ENCODE measurements at regions not wholly inside any gene's neighbourhood (a gene's known extent, or its start where the extent isn't known, plus 50 kb on each side); places are given as distances from the start of the nearest gene placed in this dataset.

- Histone ChIP-seq H3K9ac (ENCODE audit: low read length) (no peak overlapping the region), H3K4me1 (ENCODE audit: insufficient read depth, low read length) (no peaks in the 10 kb centered on the region), H3K9me3 (ENCODE audit: low read length) (no peaks in the 10 kb centered on the region), H3K36me3 (ENCODE audit: low read depth, low read length) (no peaks in the 10 kb centered on the region), H3K27ac (ENCODE audit: low read length) (no peak overlapping the region), H3K9me2 (replicated peaks; ENCODE audit: low read length) (no peaks in the 10 kb centered on the region), H3K27me3 (ENCODE audit: low read length) (peaks cover 19% of the 10 kb centered on the region; the same call in 1 of the 2 replicates), H3F3A (ENCODE audit: low read length, unreplicated experiment) (no peaks in the 10 kb centered on the region), H2AFZ (ENCODE audit: low read length) (no peak overlapping the region), H3K4me3 (ENCODE audit: low read length) (no peak overlapping the region), H3K4me2 (ENCODE audit: low read length) (no peak overlapping the region), H3K79me2 (ENCODE audit: low read length) (no peaks in the 10 kb centered on the region), H4K20me1 (ENCODE audit: low read length) (no peaks in the 10 kb centered on the region)
- CTCF ChIA-PET = no interaction called here
- no TSS peak for BruUV-seq (replicated peaks)
- TF ChIP-seq CTCF (conservative IDR thresholded peaks at IDR 0.05; ENCODE audit: low read depth, low read length) = no peak
- TF ChIP-seq EZH2 (IDR thresholded peaks at IDR 0.05; ENCODE audit: low read length, unreplicated experiment) = no peak
- no peak for TF ChIP-seq EZH2phosphoT487 (IDR thresholded peaks at IDR 0.05; ENCODE audit: borderline replicate concordance, low read length)
- POLR2A ChIA-PET (ENCODE audit: unreplicated experiment) = no interaction called here
- intact Hi-C loops (cut with micrococcal nuclease) = no loop called here
- ATAC-seq (no peak), DNase-seq (no peak)
Measured at GRCh38 chr7:25653384-25653783, 425.1 kb upstream of the NPVF start.

- Histone ChIP-seq H3K4me2 (ENCODE audit: low read length) (no peak overlapping the region), H3F3A (ENCODE audit: low read length, unreplicated experiment) (no peaks in the 10 kb centered on the region), H4K20me1 (ENCODE audit: low read length) (no peaks in the 10 kb centered on the region), H3K36me3 (ENCODE audit: low read depth, low read length) (no peaks in the 10 kb centered on the region), H3K27ac (ENCODE audit: low read length) (no peak overlapping the region), H3K4me3 (ENCODE audit: low read length) (no peak overlapping the region), H3K9me3 (ENCODE audit: low read length) (no peaks in the 10 kb centered on the region), H3K9me2 (replicated peaks; ENCODE audit: low read length) (no peaks in the 10 kb centered on the region), H3K79me2 (ENCODE audit: low read length) (no peaks in the 10 kb centered on the region), H2AFZ (ENCODE audit: low read length) (no peak overlapping the region), H3K4me1 (ENCODE audit: insufficient read depth, low read length) (no peaks in the 10 kb centered on the region), H3K27me3 (ENCODE audit: low read length) (peaks cover 42% of the 10 kb centered on the region), H3K9ac (ENCODE audit: low read length) (no peak overlapping the region)
- TF ChIP-seq CTCF (conservative IDR thresholded peaks at IDR 0.05; ENCODE audit: low read depth, low read length) (no peak), EZH2 (IDR thresholded peaks at IDR 0.05; ENCODE audit: low read length, unreplicated experiment) (no peak), EZH2phosphoT487 (IDR thresholded peaks at IDR 0.05; ENCODE audit: borderline replicate concordance, low read length) (no peak)
- no peak for ATAC-seq
- intact Hi-C loops (cut with micrococcal nuclease) = no loop called here
- ChIA-PET CTCF (no interaction called here), POLR2A (ENCODE audit: unreplicated experiment) (no interaction called here)
- DNase-seq = no peak
- no TSS peak for BruUV-seq (replicated peaks)
Measured at GRCh38 chr7:25656071-25656470, 427.8 kb upstream of the NPVF start.

GRCh38 chr7:25656581-25657026 lies 428.3 kb upstream of the NPVF start:
- no peak overlapping the region for H3K9ac ChIP-seq (ENCODE audit: low read length)
- no peak for DNase-seq
- H3F3A ChIP-seq (ENCODE audit: low read length, unreplicated experiment) = no peaks in the 10 kb centered on the region
- H3K9me2 ChIP-seq (replicated peaks; ENCODE audit: low read length) = no peaks in the 10 kb centered on the region
- no TSS peak for BruUV-seq (replicated peaks)
- intact Hi-C loops (cut with micrococcal nuclease) = no loop called here
- H3K36me3 ChIP-seq (ENCODE audit: low read depth, low read length) = no peaks in the 10 kb centered on the region
- no peak overlapping the region for H3K4me2 ChIP-seq (ENCODE audit: low read length)
- POLR2A ChIA-PET (ENCODE audit: unreplicated experiment) = no interaction called here
- no peaks in the 10 kb centered on the region for H4K20me1 ChIP-seq (ENCODE audit: low read length)
- CTCF ChIA-PET = no interaction called here
- no peaks in the 10 kb centered on the region for H3K9me3 ChIP-seq (ENCODE audit: low read length)
- H3K4me3 ChIP-seq (ENCODE audit: low read length) = no peak overlapping the region
- H3K27me3 ChIP-seq (ENCODE audit: low read length) = peaks cover 47% of the 10 kb centered on the region
- no peak for ATAC-seq
- no peaks in the 10 kb centered on the region for H3K4me1 ChIP-seq (ENCODE audit: insufficient read depth, low read length)
- no peak for TF ChIP-seq CTCF (conservative IDR thresholded peaks at IDR 0.05; ENCODE audit: low read depth, low read length)
- no peak for TF ChIP-seq EZH2phosphoT487 (IDR thresholded peaks at IDR 0.05; ENCODE audit: borderline replicate concordance, low read length)
- no peak for TF ChIP-seq EZH2 (IDR thresholded peaks at IDR 0.05; ENCODE audit: low read length, unreplicated experiment)
- no peak overlapping the region for H2AFZ ChIP-seq (ENCODE audit: low read length)
- no peak overlapping the region for H3K27ac ChIP-seq (ENCODE audit: low read length)
- no peaks in the 10 kb centered on the region for H3K79me2 ChIP-seq (ENCODE audit: low read length)

Data from PC-3 (cell line).